GM12891 (cell line): ENCODE measurements at regions not wholly inside any gene's neighbourhood (a gene's known extent, or its start where the extent isn't known, plus 50 kb on each side); places are given as distances from the start of the nearest gene placed in this dataset.

Source experiments
- POLR2A ChIP-seq: IDR thresholded peaks from 2 replicates; pipeline ENCODE4 v1.6.1; 2011; ENCODE audit warnings: low read depth, low read length, control low read depth
- POLR2AphosphoS5 ChIP-seq: IDR thresholded peaks from 2 replicates; pipeline ENCODE4 v1.6.1; 2011; ENCODE audit warnings: low read depth, low read length, control low read depth

- TF ChIP-seq POLR2AphosphoS5 (no peak), POLR2A (no peak)
Observed at GRCh38 chr4:185862340-185862739, 50.3 kb upstream of the SORBS2 start.
